Vagina (tissue), 2 donors: ENCODE measurements at regions not wholly inside any gene's neighbourhood (a gene's known extent, or its start where the extent isn't known, plus 50 kb on each side); places are given as distances from the start of the nearest gene placed in this dataset.

Source experiments
- DNase-seq, 2 donors: peaks; one replicate each; pipeline ENCODE4 v3.0.0-alpha.2; 2017; ENCODE audit errors: extremely low spot score in 2 of 2
- H3K27ac ChIP-seq: fragments of 200-600 bp; sonication (generic); one replicate; pipeline ENCODE4 v1.5.1; 2019
- H3K27me3 ChIP-seq: fragments of 200-600 bp; sonication (generic); one replicate; pipeline ENCODE4 v1.5.1; 2019
- H3K36me3 ChIP-seq, 2 donors: fragments of 200-600 bp; sonication (generic); one replicate each; pipeline ENCODE4 v1.5.1; 2017 to 2019
- H3K4me1 ChIP-seq: fragments of 200-600 bp; sonication (generic); one replicate; pipeline ENCODE4 v1.5.1; 2019
- H3K4me3 ChIP-seq, 2 donors: fragments of 200-600 bp; sonication (generic); 1 replicate in 1 of 2; 2 replicates in 1 of 2; pipeline ENCODE4 v1.5.1; 2016 to 2019
- H3K9me3 ChIP-seq: fragments of 200-600 bp; sonication (generic); one replicate; pipeline ENCODE4 v1.5.1; 2019
- CTCF ChIP-seq, 3 experiments: fragments of 450-650 bp in 2 of 3; fragments of 200-600 bp in 1 of 3; sonication (generic) in 1 of 3; IDR thresholded peaks; one replicate each; pipeline ENCODE4 v1.5.1; 2017 to 2019; ENCODE audit warnings: antibody characterized with exemption in 3 of 3, mild to moderate bottlenecking in 2 of 3, moderate library complexity in 2 of 3
- POLR2A ChIP-seq, 2 donors: fragments of 450-650 bp; IDR thresholded peaks; one replicate each; pipeline ENCODE4 v1.6.1; 2017; ENCODE audit warnings: antibody characterized with exemption in 2 of 2, mild to moderate bottlenecking in 2 of 2, moderate library complexity in 2 of 2
- POLR2AphosphoS5 ChIP-seq, 2 donors: sonication (generic); formaldehyde crosslinking; IDR thresholded peaks; one replicate each; pipeline ENCODE4 v1.9.0; 2017; ENCODE audit warnings: antibody characterized with exemption in 2 of 2, mild to moderate bottlenecking in 2 of 2, low read depth in 1 of 2; ENCODE audit not compliant: insufficient read depth in 1 of 2
- intact Hi-C: fragments of 100-400 bp; cut with DNase I; formaldehyde crosslinking; loops from one replicate; pipeline ENCODE4 v1.15.1; 2023

- no peak overlapping the region for H3K27ac ChIP-seq
- no peak for TF ChIP-seq POLR2A (IDR thresholded peaks at IDR 0.05)
- no peak for TF ChIP-seq POLR2AphosphoS5 (IDR thresholded peaks at IDR 0.05; ENCODE audit: insufficient read depth in 1 of 2, low read depth in 1 of 2)
- TF ChIP-seq CTCF (IDR thresholded peaks at IDR 0.05), result no peak
- no peaks in the 10 kb centered on the region for H3K27me3 ChIP-seq
- no peaks in the 10 kb centered on the region for H3K36me3 ChIP-seq
- H3K4me1 ChIP-seq, result no peaks in the 10 kb centered on the region
- intact Hi-C loops, result no loop called here
- DNase-seq, result no peak
- H3K9me3 ChIP-seq, result peaks cover 2% of the 10 kb centered on the region
- H3K4me3 ChIP-seq, result no peak overlapping the region
Measured at GRCh38 chr11:98434296-98434695, 586.5 kb upstream of the CNTN5 start.

- Histone ChIP-seq H3K27me3 (no peaks in the 10 kb centered on the region), H3K27ac (no peak overlapping the region), H3K4me1 (no peaks in the 10 kb centered on the region), H3K36me3 (no peaks in the 10 kb centered on the region), H3K4me3 (no peak overlapping the region), H3K9me3 (no peaks in the 10 kb centered on the region)
- intact Hi-C loops, result no loop called here
- DNase-seq, result no peak
- TF ChIP-seq CTCF (IDR thresholded peaks at IDR 0.05) (no peak), POLR2AphosphoS5 (IDR thresholded peaks at IDR 0.05; ENCODE audit: insufficient read depth in 1 of 2, low read depth in 1 of 2) (no peak), POLR2A (IDR thresholded peaks at IDR 0.05) (no peak)
Measured at GRCh38 chr11:98453378-98453777, 567.4 kb upstream of the CNTN5 start.

- H3K9me3 ChIP-seq, result no peaks in the 10 kb centered on the region
- no peak for TF ChIP-seq POLR2A (IDR thresholded peaks at IDR 0.05)
- TF ChIP-seq POLR2AphosphoS5 (IDR thresholded peaks at IDR 0.05; ENCODE audit: insufficient read depth in 1 of 2, low read depth in 1 of 2), result no peak
- TF ChIP-seq CTCF (IDR thresholded peaks at IDR 0.05), result no peak
- intact Hi-C loops, result no loop called here
- no peak overlapping the region for H3K27ac ChIP-seq
- no peak overlapping the region for H3K4me3 ChIP-seq
- no peaks in the 10 kb centered on the region for H3K36me3 ChIP-seq
- no peaks in the 10 kb centered on the region for H3K27me3 ChIP-seq
- DNase-seq, result no peak
- H3K4me1 ChIP-seq, result no peaks in the 10 kb centered on the region
Measured at GRCh38 chr11:98455500-98456307, 565.0 kb upstream of the CNTN5 start.

GRCh38 chr11:98456308-98456680, 564.5 kb upstream of the CNTN5 start:
- no peak for TF ChIP-seq CTCF (IDR thresholded peaks at IDR 0.05)
- TF ChIP-seq POLR2A (IDR thresholded peaks at IDR 0.05), result no peak
- no peak for TF ChIP-seq POLR2AphosphoS5 (IDR thresholded peaks at IDR 0.05; ENCODE audit: insufficient read depth in 1 of 2, low read depth in 1 of 2)

GRCh38 chr11:98495016-98495415, 525.7 kb upstream of the CNTN5 start:
- no peak for DNase-seq
- no peaks in the 10 kb centered on the region for H3K4me1 ChIP-seq
- no peaks in the 10 kb centered on the region for H3K36me3 ChIP-seq
- intact Hi-C loops, result no loop called here
- H3K9me3 ChIP-seq, result no peaks in the 10 kb centered on the region
- TF ChIP-seq CTCF (IDR thresholded peaks at IDR 0.05) (no peak), POLR2AphosphoS5 (IDR thresholded peaks at IDR 0.05; ENCODE audit: insufficient read depth in 1 of 2, low read depth in 1 of 2) (no peak), POLR2A (IDR thresholded peaks at IDR 0.05) (no peak)
- no peak overlapping the region for H3K27ac ChIP-seq
- no peak overlapping the region for H3K4me3 ChIP-seq
- H3K27me3 ChIP-seq, result no peaks in the 10 kb centered on the region

More at GRCh38 chr11:98456308-98456680, 564.5 kb upstream of the CNTN5 start:
- Histone ChIP-seq H3K4me3 (no peak overlapping the region), H3K36me3 (no peaks in the 10 kb centered on the region), H3K27ac (no peak overlapping the region), H3K27me3 (no peaks in the 10 kb centered on the region), H3K4me1 (no peaks in the 10 kb centered on the region), H3K9me3 (no peaks in the 10 kb centered on the region)
- DNase-seq, result no peak
- intact Hi-C loops, result no loop called here
